ENCODE measurements at regions not wholly inside any gene's neighbourhood (a gene's known extent, or its start where the extent isn't known, plus 50 kb on each side); places are given as distances from the start of the nearest gene placed in this dataset.

GRCh38 chr1:184141361-184141880 lies 89.9 kb downstream of the TSEN15 start:
- DNase-seq, result no peak

- no peak for DNase-seq
Observed at GRCh38 chr1:184143449-184143848, 91.9 kb downstream of the TSEN15 start.

GRCh38 chr1:184145083-184145482 lies 93.6 kb downstream of the TSEN15 start:
- no peak for DNase-seq

- DNase-seq, result no peak
Observed at GRCh38 chr1:184146202-184146601, 94.7 kb downstream of the TSEN15 start.

- no peak for DNase-seq
Observed at GRCh38 chr1:184150776-184151531, 99.4 kb downstream of the TSEN15 start.

GRCh38 chr1:184152434-184152898 lies 100.9 kb downstream of the TSEN15 start:
- no peak for DNase-seq

- DNase-seq, result no peak
Observed at GRCh38 chr1:184152974-184153373, 101.4 kb downstream of the TSEN15 start.

- no peak for DNase-seq
Observed at GRCh38 chr1:184153731-184154130, 102.2 kb downstream of the TSEN15 start.

GRCh38 chr1:184156521-184157393 lies 105.2 kb downstream of the TSEN15 start:
- no peak for DNase-seq

- no peak for DNase-seq
Observed at GRCh38 chr1:184157394-184157742, 105.8 kb downstream of the TSEN15 start.

- DNase-seq, result no peak
Observed at GRCh38 chr1:184158896-184159681, 107.6 kb downstream of the TSEN15 start.

- DNase-seq, result peak in 1 of 2 experiments; percentile 46
Observed at GRCh38 chr1:184160236-184160635, 108.7 kb downstream of the TSEN15 start.

- DNase-seq, result peak in 1 of 2 experiments; percentile 31
Observed at GRCh38 chr1:184161071-184161698, 109.7 kb downstream of the TSEN15 start.

- no peak for DNase-seq
Observed at GRCh38 chr1:184162281-184162680, 110.8 kb downstream of the TSEN15 start.

GRCh38 chr1:184163674-184164465 lies 112.3 kb downstream of the TSEN15 start:
- no peak for DNase-seq

- DNase-seq, result no peak
Observed at GRCh38 chr1:184164536-184164935, 113.0 kb downstream of the TSEN15 start.

GRCh38 chr1:184166485-184166884 lies 115.0 kb downstream of the TSEN15 start:
- no peak for DNase-seq

GRCh38 chr1:184167352-184167751 lies 115.8 kb downstream of the TSEN15 start:
- DNase-seq, result no peak

- no peak for DNase-seq
Observed at GRCh38 chr1:184170719-184171118, 119.2 kb downstream of the TSEN15 start.

- no peak for DNase-seq
Observed at GRCh38 chr1:184176058-184176457, 124.5 kb downstream of the TSEN15 start.

GRCh38 chr1:184181044-184181443 lies 129.5 kb downstream of the TSEN15 start:
- DNase-seq, result no peak

- DNase-seq, result no peak
Observed at GRCh38 chr1:184183919-184184318, 132.4 kb downstream of the TSEN15 start.
